SK-N-MC (cell line): ENCODE measurements at regions not wholly inside any gene's neighbourhood (a gene's known extent, or its start where the extent isn't known, plus 50 kb on each side); places are given as distances from the start of the nearest gene placed in this dataset.

Experiments used
- EZH2 ChIP-seq: fragments of 200-600 bp; sonication (generic); IDR thresholded peaks from one replicate; pipeline ENCODE4 v1.6.1; 2017; ENCODE audit warnings: antibody characterized with exemption
- POLR2AphosphoS5 ChIP-seq: IDR thresholded peaks from 2 replicates; pipeline ENCODE4 v1.6.1; 2012; ENCODE audit warnings: mild to moderate bottlenecking, low read depth, low read length, borderline replicate concordance

DNA sequence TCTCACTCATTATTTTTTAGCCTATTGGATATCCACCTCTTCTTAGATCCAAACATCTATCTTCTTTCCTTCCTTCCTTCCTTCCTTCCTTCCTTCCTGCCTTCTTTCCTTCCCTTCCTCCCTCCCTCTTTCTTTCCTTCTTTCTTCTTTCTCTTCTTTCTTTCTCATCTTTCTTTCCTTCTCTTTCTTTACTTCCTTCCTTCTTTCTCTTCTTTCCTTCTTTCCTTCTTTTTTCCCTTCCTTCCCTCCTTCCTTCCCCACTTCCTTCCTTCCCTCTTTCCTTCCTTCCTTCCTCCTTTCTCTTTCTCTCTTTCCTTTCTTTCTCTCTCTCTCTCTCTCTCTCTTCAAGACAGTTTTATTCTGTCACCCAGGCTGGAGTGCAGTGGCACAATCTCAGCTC, 1239.8 kb downstream of the PCDH7 start:
- TF ChIP-seq EZH2 (no peak), POLR2AphosphoS5 (no peak)
